Neuronal stem cell (in vitro differentiated cells): ENCODE measurements at regions not wholly inside any gene's neighbourhood (a gene's known extent, or its start where the extent isn't known, plus 50 kb on each side); places are given as distances from the start of the nearest gene placed in this dataset.

Experiments
- DNase-seq: peaks from one replicate; pipeline ENCODE4 v3.0.0-alpha.2; 2013; ENCODE audit warnings: low spot score
- H2AFZ ChIP-seq: one replicate; pipeline ENCODE4 v1.6.1; 2013; ENCODE audit warnings: mild to moderate bottlenecking, low read length, inconsistent platforms
- H2AK5ac ChIP-seq: 2 replicates; pipeline ENCODE4 v1.6.1; 2013; ENCODE audit warnings: low read depth, mild to moderate bottlenecking, inconsistent platforms, low read length, moderate library complexity, mixed read lengths
- H2BK120ac ChIP-seq: 2 replicates; pipeline ENCODE4 v1.6.1; 2013; ENCODE audit warnings: low read depth, mild to moderate bottlenecking, inconsistent platforms, low read length, moderate library complexity, mixed read lengths
- H2BK12ac ChIP-seq: one replicate; pipeline ENCODE4 v1.6.1; 2013; ENCODE audit warnings: low read length, inconsistent platforms
- H2BK15ac ChIP-seq: 2 replicates; pipeline ENCODE4 v1.6.1; 2013; ENCODE audit warnings: mild to moderate bottlenecking, low read length, inconsistent platforms, mixed read lengths
- H2BK5ac ChIP-seq: one replicate; pipeline ENCODE4 v1.6.1; 2013; ENCODE audit warnings: inconsistent platforms, mild to moderate bottlenecking, low read length, moderate library complexity
- H3K14ac ChIP-seq: one replicate; pipeline ENCODE4 v1.6.1; 2013; ENCODE audit warnings: low read length, inconsistent platforms
- H3K18ac ChIP-seq: 2 replicates; pipeline ENCODE4 v1.6.1; 2013; ENCODE audit warnings: low read length, inconsistent platforms
- H3K23ac ChIP-seq: 2 replicates; pipeline ENCODE4 v1.6.1; 2013; ENCODE audit warnings: low read depth, mild to moderate bottlenecking, mixed read lengths, low read length, inconsistent platforms; ENCODE audit not compliant: poor library complexity
- H3K27ac ChIP-seq: replicated peaks from 3 replicates; pipeline ENCODE4 v1.5.1; 2013; ENCODE audit warnings: low read length, inconsistent platforms
- H3K27me3 ChIP-seq, 3 experiments: 2 replicates each; pipeline ENCODE4 v1.6.1; 2013; ENCODE audit warnings: low read length in 3 of 3, mild to moderate bottlenecking in 2 of 3, inconsistent platforms in 1 of 3, low read depth in 1 of 3, mixed read lengths in 1 of 3, moderate library complexity in 1 of 3; ENCODE audit not compliant: control insufficient read depth in 3 of 3, insufficient read depth in 3 of 3
- H3K36me3 ChIP-seq, 2 donors: replicated peaks in 1 of 2; 2 replicates each; pipeline ENCODE4 v1.6.1; 2013; ENCODE audit warnings: low read length in 2 of 2; ENCODE audit not compliant: control insufficient read depth in 2 of 2, insufficient read depth in 2 of 2
- H3K4ac ChIP-seq: 2 replicates; pipeline ENCODE4 v1.6.1; 2013; ENCODE audit warnings: inconsistent platforms, mild to moderate bottlenecking, low read length, moderate library complexity
- H3K4me1 ChIP-seq, 2 donors: 1 replicate in 1 of 2; 2 replicates in 1 of 2; pipeline ENCODE4 v1.6.1; 2013; ENCODE audit warnings: low read length in 2 of 2, low read depth in 1 of 2; ENCODE audit not compliant: control insufficient read depth in 2 of 2, insufficient read depth in 1 of 2
- H3K4me2 ChIP-seq: one replicate; pipeline ENCODE4 v1.6.1; 2013; ENCODE audit warnings: mild to moderate bottlenecking, low read length, inconsistent platforms; ENCODE audit not compliant: insufficient read depth, poor library complexity, severe bottlenecking
- H3K4me3 ChIP-seq, 2 donors: 2 replicates each; pipeline ENCODE4 v1.5.1; 2013; ENCODE audit warnings: low read length in 2 of 2, mild to moderate bottlenecking in 2 of 2, inconsistent platforms in 1 of 2, moderate library complexity in 1 of 2
- H3K79me1 ChIP-seq: one replicate; pipeline ENCODE4 v1.6.1; 2013; ENCODE audit warnings: low read depth, mild to moderate bottlenecking, inconsistent platforms, low read length, moderate library complexity
- H3K9ac ChIP-seq: one replicate; pipeline ENCODE4 v1.6.1; 2013; ENCODE audit warnings: mild to moderate bottlenecking, low read depth, low read length, inconsistent platforms; ENCODE audit not compliant: poor library complexity
- H3K9me3 ChIP-seq, 2 donors: replicated peaks in 1 of 2; 2 replicates each; pipeline versions ENCODE3 to v1.6.1; 2013; ENCODE audit warnings: low read length in 2 of 2, mild to moderate bottlenecking in 2 of 2, inconsistent platforms in 1 of 2, low read depth in 1 of 2, mixed read lengths in 1 of 2, moderate library complexity in 1 of 2; ENCODE audit not compliant: control insufficient read depth in 2 of 2, insufficient read depth in 1 of 2
- H4K8ac ChIP-seq: one replicate; pipeline ENCODE4 v1.6.1; 2013; ENCODE audit warnings: low read depth, mild to moderate bottlenecking, inconsistent platforms, low read length, moderate library complexity
- H4K91ac ChIP-seq: one replicate; pipeline ENCODE4 v1.6.1; 2013; ENCODE audit warnings: low read length, low read depth, mild to moderate bottlenecking, inconsistent platforms; ENCODE audit not compliant: poor library complexity
- WGBS, 2 donors: extraction: QIAGEN DNeasy Blood & Tissue Kit; methylation state at CpG; one replicate each; pipeline ENCODE4 v1.1.7; 2013; ENCODE audit warnings: missing lambda C conversion rate in 2 of 2, mixed read lengths in 1 of 2; ENCODE audit not compliant: insufficient read length in 2 of 2, insufficient replicate concordance in 1 of 2; ENCODE audit errors: extremely low coverage in 2 of 2; 5-methylcytosine and 5-hydroxymethylcytosine counted together

DNA sequence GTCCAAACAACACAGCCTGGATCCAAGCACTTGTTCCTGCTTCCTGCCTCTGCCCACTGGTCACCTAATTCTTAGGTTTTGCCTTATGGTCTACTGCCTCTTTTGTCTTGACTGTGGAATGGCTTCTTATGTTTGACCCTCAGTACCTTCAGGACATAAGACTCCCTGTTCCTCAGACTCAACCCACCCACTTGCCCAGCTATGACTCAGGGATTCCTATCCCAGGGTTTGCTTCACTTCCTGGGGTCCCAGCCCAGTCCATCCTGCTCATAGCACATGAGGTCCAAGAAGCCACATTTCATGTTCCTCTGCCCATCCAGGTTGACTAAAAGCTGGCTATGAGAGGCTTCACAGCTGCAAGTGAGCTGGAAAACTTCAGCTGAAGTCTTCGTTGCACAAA, 320.9 kb upstream of the CDH5 start:
- no peak overlapping the region for H2AK5ac ChIP-seq
- no peaks in the 10 kb centered on the region for H3K27me3 ChIP-seq
- H3K4ac ChIP-seq = no peak overlapping the region
- no peaks in the 10 kb centered on the region for H3K9me3 ChIP-seq
- no peak overlapping the region for H2AFZ ChIP-seq
- no CpG with 5 or more reads among the region's 1 CpG for WGBS, 2 donors
- no peak overlapping the region for H4K8ac ChIP-seq
- DNase-seq = no peak
- H3K36me3 ChIP-seq = no peaks in the 10 kb centered on the region
- no peak overlapping the region for H3K18ac ChIP-seq
- no peak overlapping the region for H3K9ac ChIP-seq
- no peak overlapping the region for H3K4me2 ChIP-seq
- H2BK120ac ChIP-seq = no peak overlapping the region
- H3K14ac ChIP-seq = no peak overlapping the region
- H3K27ac ChIP-seq = no peak overlapping the region
- no peak overlapping the region for H2BK5ac ChIP-seq
- no peak overlapping the region for H2BK12ac ChIP-seq
- H2BK15ac ChIP-seq = no peak overlapping the region
- H3K4me3 ChIP-seq = no peak overlapping the region
- H4K91ac ChIP-seq = no peak overlapping the region
- no peak overlapping the region for H3K23ac ChIP-seq
- H3K79me1 ChIP-seq = no peaks in the 10 kb centered on the region
- H3K4me1 ChIP-seq = peaks cover 0 to 2% of the 10 kb centered on the region in 2 donors

DNA sequence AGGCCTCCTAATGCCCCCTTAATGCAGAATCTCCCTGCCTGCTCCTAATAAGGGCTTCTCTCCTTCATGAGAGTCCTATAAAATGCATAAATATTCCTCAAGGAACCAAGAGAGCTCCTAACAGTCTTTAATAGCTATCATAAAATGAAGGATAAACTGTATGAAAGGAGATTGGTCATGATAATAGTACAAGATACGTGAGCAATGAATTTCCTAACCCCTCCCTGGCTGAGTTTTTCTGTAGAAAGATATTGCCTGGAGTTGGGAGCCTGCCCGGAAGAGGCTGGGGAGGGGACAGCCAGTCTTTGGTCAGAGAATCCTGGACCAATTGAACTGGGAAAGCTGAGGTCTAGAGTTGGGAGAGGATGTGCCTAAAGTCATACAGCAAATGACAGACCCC, 321.9 kb upstream of the CDH5 start:
- no peak overlapping the region for H3K4ac ChIP-seq
- H2BK12ac ChIP-seq = no peak overlapping the region
- no peak overlapping the region for H3K23ac ChIP-seq
- H2AK5ac ChIP-seq = no peak overlapping the region
- H3K9me3 ChIP-seq = no peaks in the 10 kb centered on the region
- H3K18ac ChIP-seq = no peak overlapping the region
- H3K9ac ChIP-seq = no peak overlapping the region
- H3K4me2 ChIP-seq = no peak overlapping the region
- H2BK120ac ChIP-seq = no peak overlapping the region
- H3K4me3 ChIP-seq = no peak overlapping the region
- no peak overlapping the region for H4K8ac ChIP-seq
- WGBS, 2 donors = no CpG with 5 or more reads among the region's 2 CpGs
- H2AFZ ChIP-seq = no peak overlapping the region
- no peak overlapping the region for H2BK15ac ChIP-seq
- H3K79me1 ChIP-seq = no peaks in the 10 kb centered on the region
- no peaks in the 10 kb centered on the region for H3K27me3 ChIP-seq
- H3K27ac ChIP-seq = no peak overlapping the region
- peaks cover 0 to 4% of the 10 kb centered on the region in 2 donors for H3K4me1 ChIP-seq
- H3K14ac ChIP-seq = no peak overlapping the region
- H4K91ac ChIP-seq = no peak overlapping the region
- H2BK5ac ChIP-seq = no peak overlapping the region
- H3K36me3 ChIP-seq = no peaks in the 10 kb centered on the region
- no peak for DNase-seq

DNA sequence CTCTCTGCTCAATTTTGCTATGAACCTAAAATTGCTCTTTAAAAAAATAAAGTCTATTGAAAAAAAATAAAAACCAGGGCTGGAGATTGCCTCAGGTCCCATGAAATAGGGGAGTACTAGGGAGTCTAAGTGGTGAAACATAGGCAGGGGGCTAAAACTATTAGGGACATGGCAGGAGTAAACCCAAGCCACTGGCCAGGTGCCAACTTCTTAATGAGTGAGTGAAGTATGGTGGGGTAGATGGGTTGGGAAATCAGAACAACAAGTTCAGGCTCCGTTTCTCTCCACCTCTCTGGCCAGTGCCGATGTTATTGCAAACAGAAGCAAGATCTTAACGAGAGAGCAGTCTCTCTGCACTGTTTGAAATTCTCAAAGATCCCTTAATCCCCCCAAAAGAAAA, 322.4 kb upstream of the CDH5 start:
- no peak overlapping the region for H2AFZ ChIP-seq
- H3K4me1 ChIP-seq = peaks cover 0 to 4% of the 10 kb centered on the region in 2 donors
- no peak overlapping the region for H4K91ac ChIP-seq
- H2BK120ac ChIP-seq = no peak overlapping the region
- H3K79me1 ChIP-seq = no peaks in the 10 kb centered on the region
- no peak overlapping the region for H2BK15ac ChIP-seq
- H3K36me3 ChIP-seq = no peaks in the 10 kb centered on the region
- H3K4ac ChIP-seq = no peak overlapping the region
- no peaks in the 10 kb centered on the region for H3K27me3 ChIP-seq
- H3K18ac ChIP-seq = no peak overlapping the region
- no CpG with 5 or more reads among the region's 3 CpGs for WGBS, 2 donors
- H3K27ac ChIP-seq = no peak overlapping the region
- H3K9me3 ChIP-seq = no peaks in the 10 kb centered on the region
- no peak overlapping the region for H4K8ac ChIP-seq
- no peak overlapping the region for H3K4me3 ChIP-seq
- no peak overlapping the region for H3K23ac ChIP-seq
- H2AK5ac ChIP-seq = no peak overlapping the region
- no peak overlapping the region for H3K9ac ChIP-seq
- H2BK12ac ChIP-seq = no peak overlapping the region
- DNase-seq = no peak
- no peak overlapping the region for H3K4me2 ChIP-seq
- H2BK5ac ChIP-seq = no peak overlapping the region
- no peak overlapping the region for H3K14ac ChIP-seq

DNA sequence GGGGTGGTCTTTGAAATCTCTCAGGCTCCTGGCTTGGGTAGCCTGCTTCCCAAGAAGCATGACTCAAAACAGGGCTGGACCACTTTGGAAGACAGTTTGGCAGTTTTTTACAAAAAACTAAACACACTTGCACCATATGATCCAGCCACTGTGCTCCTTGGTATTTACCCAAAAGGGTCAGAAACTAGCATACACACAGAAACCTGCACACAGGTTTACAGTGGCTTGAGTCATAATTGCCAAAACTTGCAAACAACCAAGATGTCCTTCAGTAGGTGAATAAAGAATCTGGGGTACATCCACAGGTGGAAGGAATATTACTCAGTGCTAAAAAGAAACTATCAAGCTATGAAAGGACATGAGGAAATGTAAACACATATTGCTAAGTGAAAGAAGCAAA, 323.2 kb upstream of the CDH5 start:
- Histone ChIP-seq H3K4me3 (no peak overlapping the region), H2AFZ (no peak overlapping the region), H3K9ac (no peak overlapping the region), H3K9me3 (no peaks in the 10 kb centered on the region), H3K18ac (no peak overlapping the region), H3K4me2 (no peak overlapping the region), H3K4ac (no peak overlapping the region), H2BK15ac (no peak overlapping the region), H3K79me1 (no peaks in the 10 kb centered on the region), H3K4me1 (peaks cover 0 to 4% of the 10 kb centered on the region in 2 donors), H3K23ac (no peak overlapping the region), H3K36me3 (no peaks in the 10 kb centered on the region), H3K27ac (no peak overlapping the region), H2BK120ac (no peak overlapping the region), H2BK12ac (no peak overlapping the region), H2AK5ac (no peak overlapping the region), H4K8ac (no peak overlapping the region), H3K27me3 (no peaks in the 10 kb centered on the region), H4K91ac (no peak overlapping the region), H3K14ac (no peak overlapping the region), H2BK5ac (no peak overlapping the region)
- DNase-seq = no peak
